WTC11 (cell line): ENCODE measurements at regions not wholly inside any gene's neighbourhood (a gene's known extent, or its start where the extent isn't known, plus 50 kb on each side); places are given as distances from the start of the nearest gene placed in this dataset.
"Not testable (repeated sequence)": the region's sequence is repeated elsewhere in the genome, so short reads cannot be mapped to it uniquely, and the experiment has no call there.

Experiments used
- ATAC-seq: fragments of 200-7000 bp; cut with Tn5 transposase; 2 replicates; pipeline ENCODE4 v1.10.0; 2021; ENCODE audit warnings: mild to moderate bottlenecking, moderate library complexity
- CTCF ChIA-PET: fragments of 300-600 bp; sonication (Branson Sonifier 250); formaldehyde crosslinking; loops from one replicate; lab custom pipeline; 2021; ENCODE audit warnings: antibody characterized with exemption; lab: Charles Lee
- POLR2A ChIA-PET: fragments of 350-600 bp; sonication (Branson Sonifier 250); formaldehyde crosslinking; loops from one replicate; lab custom pipeline; 2021; ENCODE audit warnings: antibody characterized with exemption; lab: Charles Lee
- DNase-seq: peaks from one replicate; pipeline ENCODE4 v3.0.0; 2021; ENCODE audit warnings: low spot score
- H3K27ac Mint-ChIP-seq: 2 replicates; pipeline ENCODE4 v1.8.0; 2021; ENCODE audit warnings: mixed read lengths
- H3K27me3 Mint-ChIP-seq: 2 replicates; pipeline ENCODE4 v1.8.0; 2021; ENCODE audit warnings: low read depth, mild to moderate bottlenecking, moderate library complexity, mixed read lengths
- H3K36me3 Mint-ChIP-seq: 2 replicates; pipeline ENCODE4 v1.8.0; 2021; ENCODE audit warnings: mixed read lengths
- H3K4me1 Mint-ChIP-seq: 2 replicates; pipeline ENCODE4 v1.8.0; 2022; ENCODE audit warnings: mixed read lengths
- H3K4me3 Mint-ChIP-seq: 2 replicates; pipeline ENCODE4 v1.8.0; 2021; ENCODE audit warnings: mild to moderate bottlenecking, moderate library complexity, mixed read lengths
- H3K9me3 Mint-ChIP-seq: 2 replicates; pipeline ENCODE4 v1.8.0; 2021; ENCODE audit warnings: mixed read lengths
- ATF3 ChIP-seq: sonication (generic); formaldehyde crosslinking; conservative IDR thresholded peaks from 2 replicates; pipeline ENCODE4 v1.8.1; 2022; ENCODE audit warnings: mild to moderate bottlenecking, missing genetic modification reagents
- CREB1 ChIP-seq: sonication (generic); formaldehyde crosslinking; IDR thresholded peaks from 2 replicates; pipeline ENCODE4 v1.8.0; 2023; ENCODE audit warnings: mild to moderate bottlenecking, missing genetic modification reagents
- EMX1 ChIP-seq: fragments of 250-450 bp; sonication (Bioruptor Pico); IDR thresholded peaks from 2 replicates; pipeline ENCODE4 v1.8.0; 2021; ENCODE audit warnings: mild to moderate bottlenecking
- ERG ChIP-seq: fragments of 250-450 bp; sonication (Bioruptor Pico); IDR thresholded peaks from 2 replicates; pipeline ENCODE4 v1.8.0; 2021; ENCODE audit warnings: mild to moderate bottlenecking
- GABPB1 ChIP-seq: sonication (generic); formaldehyde crosslinking; IDR thresholded peaks from 2 replicates; pipeline ENCODE4 v1.8.1; 2023; ENCODE audit warnings: mild to moderate bottlenecking, missing genetic modification reagents
- GTF2I ChIP-seq: fragments of 250-450 bp; sonication (Bioruptor Pico); conservative IDR thresholded peaks from 2 replicates; pipeline ENCODE4 v1.4.0; 2021; ENCODE audit warnings: mild to moderate bottlenecking
- HMGXB4 ChIP-seq: sonication (generic); formaldehyde crosslinking; IDR thresholded peaks from 2 replicates; pipeline ENCODE4 v1.8.1; 2023; ENCODE audit warnings: mild to moderate bottlenecking, moderate library complexity, missing genetic modification reagents
- IRF1 ChIP-seq: sonication (generic); formaldehyde crosslinking; IDR thresholded peaks from 2 replicates; pipeline ENCODE4 v1.8.0; 2023; ENCODE audit warnings: missing genetic modification reagents
- JUN ChIP-seq: sonication (generic); formaldehyde crosslinking; IDR thresholded peaks from 2 replicates; pipeline ENCODE4 v1.8.0; 2023; ENCODE audit warnings: mild to moderate bottlenecking, missing genetic modification reagents
- MYBL2 ChIP-seq: sonication (generic); formaldehyde crosslinking; IDR thresholded peaks from 2 replicates; pipeline ENCODE4 v1.8.1; 2023; ENCODE audit warnings: mild to moderate bottlenecking, moderate library complexity, missing genetic modification reagents
- NFE2L1 ChIP-seq: sonication (generic); formaldehyde crosslinking; IDR thresholded peaks from 2 replicates; pipeline ENCODE4 v1.8.1; 2023; ENCODE audit warnings: missing genetic modification reagents
- NR2C2 ChIP-seq: sonication (generic); formaldehyde crosslinking; IDR thresholded peaks from 2 replicates; pipeline ENCODE4 v1.8.0; 2022; ENCODE audit warnings: mild to moderate bottlenecking, missing genetic modification reagents
- PREB ChIP-seq: sonication (generic); formaldehyde crosslinking; IDR thresholded peaks from 2 replicates; pipeline ENCODE4 v1.8.1; 2022; ENCODE audit warnings: mild to moderate bottlenecking, missing genetic modification reagents, moderate library complexity, borderline replicate concordance
- SMAD3 ChIP-seq: sonication (generic); formaldehyde crosslinking; IDR thresholded peaks from 2 replicates; pipeline ENCODE4 v1.8.0; 2022; ENCODE audit warnings: missing genetic modification reagents, mild to moderate bottlenecking, borderline replicate concordance
- TCF7 ChIP-seq: sonication (generic); formaldehyde crosslinking; IDR thresholded peaks from 2 replicates; pipeline ENCODE4 v1.8.0; 2022; ENCODE audit warnings: mild to moderate bottlenecking, low read depth, missing genetic modification reagents, moderate library complexity
- USF2 ChIP-seq: sonication (generic); formaldehyde crosslinking; IDR thresholded peaks from 2 replicates; pipeline ENCODE4 v1.8.1; 2023; ENCODE audit warnings: mild to moderate bottlenecking, missing genetic modification reagents, moderate library complexity
- ZNF121 ChIP-seq: sonication (generic); formaldehyde crosslinking; IDR thresholded peaks from 2 replicates; pipeline ENCODE4 v1.8.0; 2023; ENCODE audit warnings: missing genetic modification reagents
- ZNF138 ChIP-seq: sonication (generic); formaldehyde crosslinking; conservative IDR thresholded peaks from 2 replicates; pipeline ENCODE4 v1.8.1; 2022; ENCODE audit warnings: mild to moderate bottlenecking, moderate library complexity, missing genetic modification reagents
- ZNF232 ChIP-seq: sonication (generic); formaldehyde crosslinking; IDR thresholded peaks from 2 replicates; pipeline ENCODE4 v1.8.0; 2022; ENCODE audit warnings: mild to moderate bottlenecking, missing genetic modification reagents
- ZNF263 ChIP-seq: sonication (generic); formaldehyde crosslinking; IDR thresholded peaks from 2 replicates; pipeline ENCODE4 v1.8.1; 2022; ENCODE audit warnings: low read depth, mild to moderate bottlenecking, moderate library complexity, missing genetic modification reagents
- ZNF416 ChIP-seq: fragments of 250-450 bp; sonication (Bioruptor Pico); IDR thresholded peaks from 2 replicates; pipeline ENCODE4 v1.9.0; 2021; ENCODE audit warnings: mild to moderate bottlenecking, inconsistent platforms
- ZNF512 ChIP-seq: sonication (generic); formaldehyde crosslinking; IDR thresholded peaks from 2 replicates; pipeline ENCODE4 v1.8.1; 2022; ENCODE audit warnings: missing genetic modification reagents, borderline replicate concordance

- TF ChIP-seq ZNF121 (CRISPR knock-in tag) = peak; percentile 51; the same call in 1 of the 2 replicates
- DNase-seq, H3K27me3 Mint-ChIP-seq, H3K27ac Mint-ChIP-seq, POLR2A ChIA-PET, H3K4me1 Mint-ChIP-seq, H3K4me3 Mint-ChIP-seq, ATAC-seq, CTCF ChIA-PET: not testable (repeated sequence)
- H3K9me3 Mint-ChIP-seq = peaks cover 16% of the 10 kb centered on the region
- H3K36me3 Mint-ChIP-seq = peaks cover 16% of the 10 kb centered on the region
Observed at GRCh38 chr20:52057133-52057532, 134.4 kb downstream of the ZFP64 start.

GRCh38 chr20:52056203-52057062, 135.1 kb downstream of the ZFP64 start:
- H3K27ac Mint-ChIP-seq = no peak overlapping the region
- H3K36me3 Mint-ChIP-seq = peaks cover 16% of the 10 kb centered on the region
- TF ChIP-seq JUN = no peak
- TF ChIP-seq ZNF512 = no peak
- no peak for TF ChIP-seq GTF2I
- no peak for TF ChIP-seq HMGXB4 (CRISPR knock-in tag)
- TF ChIP-seq USF2 (CRISPR knock-in tag) = no peak
- no peak for TF ChIP-seq ZNF416 (CRISPR knock-in tag)
- no peak for TF ChIP-seq CREB1
- TF ChIP-seq IRF1 (CRISPR knock-in tag) = no peak
- TF ChIP-seq, all 79 proteins: peak for 0
- DNase-seq = no peak
- Mint-ChIP-seq H3K4me3 (no peak overlapping the region), H3K4me1 (peaks cover 10% of the 10 kb centered on the region), H3K9me3 (peaks cover 16% of the 10 kb centered on the region), H3K27me3 (no peaks in the 10 kb centered on the region; the same call in 1 of the 2 replicates)
- POLR2A ChIA-PET = no interaction called here
- no peak for ATAC-seq
- CTCF ChIA-PET = no interaction called here

GRCh38 chr20:52054123-52054522, 137.5 kb downstream of the ZFP64 start:
- Mint-ChIP-seq H3K9me3 (peaks cover 16% of the 10 kb centered on the region), H3K27me3 (no peaks in the 10 kb centered on the region; the same call in 1 of the 2 replicates)
- POLR2A ChIA-PET = no interaction called here
- no peak for DNase-seq
- CTCF ChIA-PET = no interaction called here
- TF ChIP-seq ZNF138 (CRISPR knock-in tag) (no peak), NFE2L1 (CRISPR knock-in tag) (no peak), PREB (no peak), NR2C2 (CRISPR knock-in tag) (no peak), ZNF232 (CRISPR knock-in tag) (no peak), ATF3 (no peak), EMX1 (CRISPR knock-in tag) (no peak), SMAD3 (CRISPR knock-in tag) (no peak), ERG (no peak), ZNF263 (CRISPR knock-in tag) (no peak), GABPB1 (CRISPR knock-in tag) (no peak), TCF7 (CRISPR knock-in tag) (no peak), ZNF121 (CRISPR knock-in tag) (no peak), CREB1 (no peak), MYBL2 (CRISPR knock-in tag) (no peak)
- TF ChIP-seq, all 79 proteins: peak for 0
- peaks cover 10% of the 10 kb centered on the region for H3K4me1 Mint-ChIP-seq
- no peak for ATAC-seq
- no peak overlapping the region for H3K27ac Mint-ChIP-seq
- H3K4me3 Mint-ChIP-seq = no peak overlapping the region
- H3K36me3 Mint-ChIP-seq = peaks cover 16% of the 10 kb centered on the region
